SK-N-SH (cell line): ENCODE measurements at regions not wholly inside any gene's neighbourhood (a gene's known extent, or its start where the extent isn't known, plus 50 kb on each side); places are given as distances from the start of the nearest gene placed in this dataset.

Experiments
- CTCF ChIA-PET: fragments of 300-600, 350-600 bp; formaldehyde crosslinking; extraction: SDS; loops from one replicate; lab custom pipeline; 2021; lab: Yijun Ruan, JAX
- POLR2A ChIA-PET: fragments of 350-600 bp; sonication (Branson Sonifier 250); formaldehyde crosslinking; extraction: SDS; loops from one replicate; lab custom pipeline; 2020; ENCODE audit warnings: antibody characterized with exemption, inconsistent platforms; lab: Yijun Ruan, JAX
- DNase-seq: peaks from one replicate; pipeline ENCODE4 v3.0.0; 2012
- H2AFZ ChIP-seq: fragments of 200-600 bp; sonication (generic); 2 replicates; pipeline ENCODE4 v1.8.1; 2016; ENCODE audit warnings: antibody characterized with exemption, mild to moderate bottlenecking, low read depth
- H3F3A ChIP-seq: fragments of 200-600 bp; sonication (generic); replicated peaks from 2 replicates; pipeline ENCODE3; 2016; ENCODE audit warnings: antibody characterized with exemption, mild to moderate bottlenecking; ENCODE audit not compliant: insufficient read depth
- H3K27ac ChIP-seq, 2 experiments: fragments of 200-500 bp in 1 of 2; fragments of 200-600 bp in 1 of 2; sonication (Bioruptor generic) in 1 of 2; sonication (generic), shearing (Covaris generic) in 1 of 2; 2 replicates each; pipeline versions ENCODE4 v1.5.1 to v1.6.1; 2014 to 2016; ENCODE audit warnings: low read depth in 2 of 2, inconsistent platforms in 1 of 2, low read length in 1 of 2, mild to moderate bottlenecking in 1 of 2, mixed read lengths in 1 of 2
- H3K27me3 ChIP-seq: fragments of 200-600 bp; sonication (generic), shearing (Covaris generic); 2 replicates; pipeline ENCODE4 v1.6.1; 2016; ENCODE audit warnings: mixed run types; ENCODE audit not compliant: insufficient read depth
- H3K36me3 ChIP-seq, 2 experiments: fragments of 200-500 bp in 1 of 2; fragments of 200-600 bp in 1 of 2; sonication (Bioruptor generic) in 1 of 2; sonication (generic) in 1 of 2; replicated peaks in 1 of 2; 2 replicates each; pipeline versions ENCODE3 to v1.5.1; 2014 to 2016; ENCODE audit warnings: low read length in 1 of 2, mild to moderate bottlenecking in 1 of 2; ENCODE audit not compliant: insufficient read depth in 2 of 2, control insufficient read depth in 1 of 2
- H3K4me1 ChIP-seq, 2 experiments: fragments of 200-500 bp in 1 of 2; fragments of 200-600 bp in 1 of 2; sonication (Bioruptor generic) in 1 of 2; sonication (generic), shearing (Covaris generic) in 1 of 2; 2 replicates each; pipeline versions ENCODE4 v1.5.1 to v1.6.1; 2014 to 2016; ENCODE audit warnings: low read depth in 1 of 2, low read length in 1 of 2, mixed run types in 1 of 2; ENCODE audit not compliant: insufficient read depth in 2 of 2, control insufficient read depth in 1 of 2
- H3K4me2 ChIP-seq: fragments of 200-600 bp; sonication (generic), shearing (Covaris generic); 2 replicates; pipeline ENCODE4 v1.6.1; 2017; ENCODE audit warnings: mixed run types
- H3K4me3 ChIP-seq, 2 experiments: fragments of 200-500 bp in 1 of 2; fragments of 200-600 bp in 1 of 2; sonication (Bioruptor generic) in 1 of 2; sonication (generic), shearing (Covaris generic) in 1 of 2; 2 replicates each; pipeline versions ENCODE4 v1.5.1 to v1.8.1; 2014 to 2016; ENCODE audit warnings: low read depth in 2 of 2, inconsistent platforms in 1 of 2, low read length in 1 of 2, mild to moderate bottlenecking in 1 of 2, mixed read lengths in 1 of 2, moderate library complexity in 1 of 2
- H3K79me2 ChIP-seq: fragments of 200-600 bp; sonication (generic); 2 replicates; pipeline ENCODE4 v1.8.1; 2017; ENCODE audit warnings: mild to moderate bottlenecking; ENCODE audit not compliant: insufficient read depth
- H3K9ac ChIP-seq: fragments of 200-600 bp; sonication (generic); 2 replicates; pipeline ENCODE4 v1.6.1; 2017; ENCODE audit warnings: mixed run types
- H3K9me2 ChIP-seq: fragments of 200-600 bp; sonication (generic); 2 replicates; pipeline ENCODE4 v1.6.1; 2017; ENCODE audit warnings: mixed run types
- H3K9me3 ChIP-seq: fragments of 200-600 bp; sonication (generic); 2 replicates; pipeline ENCODE4 v1.6.1; 2017; ENCODE audit warnings: mixed run types, mild to moderate bottlenecking, moderate library complexity
- H4K20me1 ChIP-seq: fragments of 200-600 bp; sonication (generic); 2 replicates; pipeline ENCODE4 v1.6.1; 2017; ENCODE audit warnings: mild to moderate bottlenecking, mixed run types; ENCODE audit not compliant: insufficient read depth
- CHD2 ChIP-seq: fragments of 150-350 bp; IDR thresholded peaks from 2 replicates; pipeline ENCODE4 v1.6.1; 2018; ENCODE audit warnings: low read length; ENCODE audit not compliant: partially characterized antibody
- ELF1 ChIP-seq: IDR thresholded peaks from 2 replicates; pipeline ENCODE4 v1.4.0; 2012
- EP300 ChIP-seq, 2 experiments: IDR thresholded peaks; 2 replicates each; pipeline versions ENCODE4 v1.4.0 to v1.6.1; 2012; ENCODE audit warnings: borderline replicate concordance in 1 of 2, low read depth in 1 of 2, low read length in 1 of 2
- EZH2phosphoT487 ChIP-seq: fragments of 200-600 bp; sonication (generic); IDR thresholded peaks from 2 replicates; pipeline ENCODE4 v1.6.1; 2017; ENCODE audit warnings: low read depth, mixed run types, mild to moderate bottlenecking, antibody characterized with exemption, moderate library complexity, borderline replicate concordance
- FOXJ3 ChIP-seq: sonication (generic); formaldehyde crosslinking; IDR thresholded peaks from 2 replicates; pipeline ENCODE4 v1.5.1; 2020; ENCODE audit warnings: mild to moderate bottlenecking, missing genetic modification reagents
- GABPA ChIP-seq: IDR thresholded peaks from 2 replicates; pipeline ENCODE4 v1.4.0; 2012; ENCODE audit warnings: low read depth, mild to moderate bottlenecking
- GATA2 ChIP-seq: sonication (generic); formaldehyde crosslinking; IDR thresholded peaks from 2 replicates; pipeline ENCODE4 v1.5.0; 2020; ENCODE audit warnings: mild to moderate bottlenecking, missing genetic modification reagents
- MEF2A ChIP-seq: IDR thresholded peaks from 2 replicates; pipeline ENCODE4 v1.4.0; 2012; ENCODE audit warnings: low read depth, borderline replicate concordance
- MXI1 ChIP-seq: IDR thresholded peaks from 2 replicates; pipeline ENCODE4 v1.6.1; 2012; ENCODE audit warnings: mild to moderate bottlenecking, low read depth, low read length, improper control_type of control experiment
- NFIC ChIP-seq: IDR thresholded peaks from 2 replicates; pipeline ENCODE4 v1.4.0; 2012; ENCODE audit warnings: borderline replicate concordance
- RAD21 ChIP-seq: IDR thresholded peaks from 2 replicates; pipeline ENCODE4 v1.6.1; 2012; ENCODE audit warnings: mild to moderate bottlenecking, low read length
- RXRA ChIP-seq: IDR thresholded peaks from 2 replicates; pipeline ENCODE4 v1.4.0; 2012; ENCODE audit warnings: low read depth, mild to moderate bottlenecking, borderline replicate concordance
- TCF12 ChIP-seq: IDR thresholded peaks from 2 replicates; pipeline ENCODE4 v1.4.0; 2012
- WGBS: methylation state at CpG from one replicate; pipeline ENCODE4 v1.1.6; 2017; ENCODE audit warnings: low lambda C conversion rate; 5-methylcytosine and 5-hydroxymethylcytosine counted together
- TF ChIP-seq, protein P1 (sequence below): IDR thresholded peaks from 2 replicates; pipeline ENCODE4 v1.4.0; 2012; ENCODE audit warnings: low read depth, borderline replicate concordance
- TF ChIP-seq, protein P2 (sequence below): IDR thresholded peaks from 2 replicates; pipeline ENCODE4 v1.4.0; 2012; ENCODE audit warnings: low read depth, borderline replicate concordance
- TF ChIP-seq, protein P3 (sequence below): fragments of 200-600 bp; sonication (generic); IDR thresholded peaks from 2 replicates; pipeline ENCODE4 v1.6.1; 2017; ENCODE audit warnings: antibody characterized with exemption, mild to moderate bottlenecking, moderate library complexity

DNA sequence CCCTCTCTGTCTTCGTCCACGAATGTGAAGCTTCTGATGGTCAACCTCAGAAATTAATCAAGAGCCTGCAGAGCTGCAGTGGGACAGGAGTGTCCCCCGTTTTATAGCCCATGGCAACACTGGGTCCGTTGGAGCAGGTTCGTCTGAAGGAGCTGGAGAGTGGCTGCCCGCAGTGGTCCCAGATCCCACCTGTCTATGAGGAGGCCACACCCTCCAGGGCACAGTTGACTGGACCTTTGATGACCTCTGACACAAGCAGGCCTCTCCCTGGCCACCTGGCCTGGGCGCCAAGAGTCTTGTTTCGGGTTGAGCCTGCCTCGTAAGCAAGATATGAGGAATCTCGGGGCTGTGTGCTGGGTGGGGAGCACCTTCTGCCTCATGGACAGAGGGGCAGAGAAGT is 100.7 kb upstream of the SFSWAP start:
- H3K27ac ChIP-seq = no peak overlapping the region
- H3K9me3 ChIP-seq = no peaks in the 10 kb centered on the region
- H3K4me2 ChIP-seq = no peak overlapping the region
- no peak for TF ChIP-seq CHD2
- TF ChIP-seq FOXJ3 (CRISPR knock-in tag) = no peak
- TF ChIP-seq, protein P1, sequence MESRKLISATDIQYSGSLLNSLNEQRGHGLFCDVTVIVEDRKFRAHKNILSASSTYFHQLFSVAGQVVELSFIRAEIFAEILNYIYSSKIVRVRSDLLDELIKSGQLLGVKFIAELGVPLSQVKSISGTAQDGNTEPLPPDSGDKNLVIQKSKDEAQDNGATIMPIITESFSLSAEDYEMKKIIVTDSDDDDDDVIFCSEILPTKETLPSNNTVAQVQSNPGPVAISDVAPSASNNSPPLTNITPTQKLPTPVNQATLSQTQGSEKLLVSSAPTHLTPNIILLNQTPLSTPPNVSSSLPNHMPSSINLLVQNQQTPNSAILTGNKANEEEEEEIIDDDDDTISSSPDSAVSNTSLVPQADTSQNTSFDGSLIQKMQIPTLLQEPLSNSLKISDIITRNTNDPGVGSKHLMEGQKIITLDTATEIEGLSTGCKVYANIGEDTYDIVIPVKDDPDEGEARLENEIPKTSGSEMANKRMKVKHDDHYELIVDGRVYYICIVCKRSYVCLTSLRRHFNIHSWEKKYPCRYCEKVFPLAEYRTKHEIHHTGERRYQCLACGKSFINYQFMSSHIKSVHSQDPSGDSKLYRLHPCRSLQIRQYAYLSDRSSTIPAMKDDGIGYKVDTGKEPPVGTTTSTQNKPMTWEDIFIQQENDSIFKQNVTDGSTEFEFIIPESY = no peak
- 59% methylated on average over 7 of the region's 10 CpGs for WGBS
- H3K9me2 ChIP-seq = no peaks in the 10 kb centered on the region
- H3F3A ChIP-seq = no peaks in the 10 kb centered on the region
- no peak overlapping the region for H2AFZ ChIP-seq
- no peaks in the 10 kb centered on the region for H3K36me3 ChIP-seq
- CTCF ChIA-PET = interaction anchor here (1.0 to 1.4 kb wide), 5 partner anchors 10 to 29 kb away, joined by 3 to 4 read pairs (median 3); no protein-coding TSS in a partner anchor
- H3K4me1 ChIP-seq = no peaks in the 10 kb centered on the region; a peak in 1 of 4 replicates
- no peak for DNase-seq
- POLR2A ChIA-PET = no interaction called here
- H3K27me3 ChIP-seq = no peaks in the 10 kb centered on the region
- no peaks in the 10 kb centered on the region for H3K79me2 ChIP-seq
- no peak overlapping the region for H3K4me3 ChIP-seq
- H3K9ac ChIP-seq = no peak overlapping the region
- H4K20me1 ChIP-seq = no peaks in the 10 kb centered on the region

DNA sequence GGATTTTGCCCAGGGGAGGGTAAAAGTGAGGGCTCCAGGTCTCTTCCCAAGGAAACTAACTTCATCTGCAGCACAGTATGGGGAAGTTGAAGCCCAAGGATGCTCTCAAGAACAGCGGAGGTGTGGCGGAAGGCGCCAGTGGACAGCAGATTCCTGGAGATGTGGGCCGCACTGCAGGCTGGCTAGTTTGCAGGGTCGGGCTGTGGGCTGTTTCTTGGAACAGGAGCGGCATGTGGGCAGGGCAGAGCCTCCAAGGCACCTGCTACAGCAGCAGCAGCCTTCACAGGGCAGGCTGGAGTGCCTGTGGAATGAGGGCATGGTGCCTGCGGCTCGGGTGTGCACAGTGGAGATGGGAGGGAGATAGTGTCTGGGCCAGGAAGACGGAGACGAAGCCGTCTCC is 100.0 kb upstream of the SFSWAP start:
- no peaks in the 10 kb centered on the region for H4K20me1 ChIP-seq

DNA sequence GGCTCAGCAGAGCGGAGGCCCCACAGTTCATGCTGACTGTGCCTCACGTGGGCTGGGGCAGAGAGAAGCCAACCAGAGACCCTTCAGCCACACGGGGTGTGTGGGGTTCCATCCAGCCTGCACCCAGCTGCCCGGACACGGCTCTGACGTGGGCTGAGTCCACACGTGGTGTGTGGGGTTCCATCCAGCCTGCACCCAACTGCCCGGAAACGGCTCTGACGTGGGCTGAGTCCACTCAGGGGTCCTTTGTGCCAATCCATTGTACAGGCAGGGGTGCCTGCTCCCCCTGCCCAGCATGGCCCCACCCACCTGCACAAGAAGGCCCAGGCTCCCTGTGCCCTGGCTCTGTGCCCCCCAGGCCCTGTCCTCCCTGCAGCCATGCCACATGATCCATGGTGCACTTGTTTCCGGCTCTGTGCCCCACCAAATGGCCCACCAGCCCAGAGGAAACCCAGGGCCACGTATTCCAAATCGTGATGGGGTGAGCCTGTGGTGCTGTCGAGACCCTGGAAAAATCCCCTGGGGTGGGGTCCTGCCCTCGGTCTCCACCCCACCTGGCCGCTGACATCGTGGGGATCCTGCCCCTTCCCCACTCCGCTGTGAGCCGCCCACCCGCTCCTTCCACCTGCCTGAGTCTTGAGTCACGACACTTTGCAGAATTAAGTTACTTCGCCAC is 99.3 kb upstream of the SFSWAP start:
- no peak overlapping the region for H2AFZ ChIP-seq
- TF ChIP-seq ELF1 = no peak
- TF ChIP-seq EP300 (IDR thresholded peaks at IDR 0.05; ENCODE audit: borderline replicate concordance in 1 of 2, low read depth in 1 of 2, low read length in 1 of 2) = no peak
- TF ChIP-seq GABPA = no peak
- TF ChIP-seq MEF2A = no peak
- no peak for TF ChIP-seq MXI1
- TF ChIP-seq TCF12 = no peak
- no peak for TF ChIP-seq EZH2phosphoT487
- TF ChIP-seq, protein P2, sequence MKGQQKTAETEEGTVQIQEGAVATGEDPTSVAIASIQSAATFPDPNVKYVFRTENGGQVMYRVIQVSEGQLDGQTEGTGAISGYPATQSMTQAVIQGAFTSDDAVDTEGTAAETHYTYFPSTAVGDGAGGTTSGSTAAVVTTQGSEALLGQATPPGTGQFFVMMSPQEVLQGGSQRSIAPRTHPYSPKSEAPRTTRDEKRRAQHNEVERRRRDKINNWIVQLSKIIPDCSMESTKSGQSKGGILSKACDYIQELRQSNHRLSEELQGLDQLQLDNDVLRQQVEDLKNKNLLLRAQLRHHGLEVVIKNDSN = no peak
- no peak for TF ChIP-seq CHD2
- TF ChIP-seq NFIC = no peak
- TF ChIP-seq GATA2 (CRISPR knock-in tag) = no peak
- TF ChIP-seq, protein P3, sequence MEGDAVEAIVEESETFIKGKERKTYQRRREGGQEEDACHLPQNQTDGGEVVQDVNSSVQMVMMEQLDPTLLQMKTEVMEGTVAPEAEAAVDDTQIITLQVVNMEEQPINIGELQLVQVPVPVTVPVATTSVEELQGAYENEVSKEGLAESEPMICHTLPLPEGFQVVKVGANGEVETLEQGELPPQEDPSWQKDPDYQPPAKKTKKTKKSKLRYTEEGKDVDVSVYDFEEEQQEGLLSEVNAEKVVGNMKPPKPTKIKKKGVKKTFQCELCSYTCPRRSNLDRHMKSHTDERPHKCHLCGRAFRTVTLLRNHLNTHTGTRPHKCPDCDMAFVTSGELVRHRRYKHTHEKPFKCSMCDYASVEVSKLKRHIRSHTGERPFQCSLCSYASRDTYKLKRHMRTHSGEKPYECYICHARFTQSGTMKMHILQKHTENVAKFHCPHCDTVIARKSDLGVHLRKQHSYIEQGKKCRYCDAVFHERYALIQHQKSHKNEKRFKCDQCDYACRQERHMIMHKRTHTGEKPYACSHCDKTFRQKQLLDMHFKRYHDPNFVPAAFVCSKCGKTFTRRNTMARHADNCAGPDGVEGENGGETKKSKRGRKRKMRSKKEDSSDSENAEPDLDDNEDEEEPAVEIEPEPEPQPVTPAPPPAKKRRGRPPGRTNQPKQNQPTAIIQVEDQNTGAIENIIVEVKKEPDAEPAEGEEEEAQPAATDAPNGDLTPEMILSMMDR = no peak
- H3K9ac ChIP-seq = no peak overlapping the region
- no peak overlapping the region for H3K27ac ChIP-seq
- POLR2A ChIA-PET = no interaction called here
- H3K27me3 ChIP-seq = no peaks in the 10 kb centered on the region
- CTCF ChIA-PET = no interaction called here
- no peak overlapping the region for H3K4me2 ChIP-seq
- no peak for DNase-seq
- no peaks in the 10 kb centered on the region for H3K9me2 ChIP-seq
- no peak overlapping the region for H3K4me3 ChIP-seq
- WGBS = 52% methylated on average over 14 of the region's 22 CpGs
- H3K4me1 ChIP-seq = no peaks in the 10 kb centered on the region; a peak in 1 of 4 replicates
- H3K9me3 ChIP-seq = no peaks in the 10 kb centered on the region
- no peaks in the 10 kb centered on the region for H3F3A ChIP-seq
- no peaks in the 10 kb centered on the region for H3K79me2 ChIP-seq
- no peaks in the 10 kb centered on the region for H4K20me1 ChIP-seq
- H3K36me3 ChIP-seq = no peaks in the 10 kb centered on the region

More for the DNA sequence above, 100.0 kb upstream of the SFSWAP start:
- 53% methylated on average over 11 of the region's 11 CpGs for WGBS
- Histone ChIP-seq H3F3A (no peaks in the 10 kb centered on the region), H3K4me1 (no peaks in the 10 kb centered on the region; a peak in 1 of 4 replicates), H3K4me2 (no peak overlapping the region), H3K79me2 (no peaks in the 10 kb centered on the region), H3K4me3 (no peak overlapping the region), H3K36me3 (no peaks in the 10 kb centered on the region), H3K9me3 (no peaks in the 10 kb centered on the region), H3K27me3 (no peaks in the 10 kb centered on the region), H3K27ac (no peak overlapping the region), H3K9ac (no peak overlapping the region), H2AFZ (no peak overlapping the region), H3K9me2 (no peaks in the 10 kb centered on the region)
- POLR2A ChIA-PET = no interaction called here
- CTCF ChIA-PET = no interaction called here
- TF ChIP-seq MEF2A = no peak
- TF ChIP-seq RAD21 = no peak
- no peak for TF ChIP-seq RXRA
- no peak for DNase-seq
